ENCODE measurements at regions not wholly inside any gene's neighbourhood (a gene's known extent, or its start where the extent isn't known, plus 50 kb on each side); places are given as distances from the start of the nearest gene placed in this dataset.
"Not testable (repeated sequence)": the region's sequence is repeated elsewhere in the genome, so short reads cannot be mapped to it uniquely, and the experiment has no call there.

GRCh38 chr2:225773148-225773547 lies 373.6 kb downstream of the NYAP2 start:
- DNase-seq = no peak

GRCh38 chr2:225771701-225772100 lies 372.2 kb downstream of the NYAP2 start:
- DNase-seq = no peak

DNA sequence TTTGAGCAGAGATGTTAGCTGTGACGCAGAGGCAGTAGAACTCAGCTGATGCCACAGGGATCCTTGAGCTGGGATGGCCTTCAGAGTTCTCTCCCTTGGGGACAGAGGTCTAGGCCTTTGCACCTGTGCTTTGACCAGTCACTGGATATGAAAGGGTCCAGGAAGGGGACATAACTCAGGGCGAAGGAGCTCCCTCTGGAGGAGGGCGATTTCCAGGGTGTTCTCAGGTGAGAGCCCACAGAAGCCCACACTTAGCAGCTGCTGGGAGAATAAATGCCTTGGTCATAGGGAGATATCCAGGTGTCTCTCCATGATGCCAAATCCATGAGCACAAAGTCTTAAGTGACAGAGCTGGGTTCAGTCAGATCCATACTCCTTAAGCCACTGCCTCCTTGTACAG lies 369.2 kb downstream of the NYAP2 start:
- no peak for DNase-seq

DNA sequence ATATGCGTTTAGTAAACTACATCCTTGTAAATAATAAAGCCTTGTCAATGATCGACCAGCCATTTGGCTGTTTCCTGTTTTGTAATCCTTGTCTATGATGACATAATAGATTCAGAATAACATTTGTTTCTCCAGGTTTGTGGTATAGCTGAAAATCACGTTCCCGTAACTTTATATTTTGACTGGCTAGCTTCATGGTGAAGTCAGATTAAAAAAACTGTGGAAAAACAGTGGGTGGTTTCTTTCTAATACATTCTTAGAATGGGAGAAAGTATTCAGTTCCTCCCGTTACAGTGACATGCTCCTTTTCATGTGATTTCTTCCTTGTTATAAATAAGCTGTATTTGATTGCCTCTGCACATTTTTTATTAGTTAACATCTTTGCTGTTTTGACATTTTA lies 366.9 kb downstream of the NYAP2 start:
- DNase-seq = no peak

- no peak for DNase-seq
These were observed 366.3 kb downstream of the NYAP2 start for GRCh38 chr2:225765820-225766219.

DNA sequence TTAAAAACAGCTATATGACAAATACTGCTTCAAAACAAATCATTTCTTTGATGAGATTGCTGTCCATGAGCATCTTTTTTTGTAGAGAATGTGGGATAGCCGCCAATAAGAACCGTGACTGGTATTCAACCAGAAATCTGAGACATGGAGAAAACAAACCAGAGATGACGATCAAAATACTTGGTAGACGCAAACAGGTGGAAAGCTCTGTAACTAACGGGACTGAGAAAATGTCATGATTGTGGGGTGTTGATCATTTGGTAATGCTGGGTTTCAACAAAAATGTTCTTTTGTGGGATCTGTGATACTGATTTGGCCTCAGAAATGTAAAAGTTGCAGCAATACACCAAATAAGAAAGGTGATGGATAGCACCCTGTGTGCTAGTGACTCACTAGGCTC lies 364.8 kb downstream of the NYAP2 start:
- no peak for DNase-seq

DNA sequence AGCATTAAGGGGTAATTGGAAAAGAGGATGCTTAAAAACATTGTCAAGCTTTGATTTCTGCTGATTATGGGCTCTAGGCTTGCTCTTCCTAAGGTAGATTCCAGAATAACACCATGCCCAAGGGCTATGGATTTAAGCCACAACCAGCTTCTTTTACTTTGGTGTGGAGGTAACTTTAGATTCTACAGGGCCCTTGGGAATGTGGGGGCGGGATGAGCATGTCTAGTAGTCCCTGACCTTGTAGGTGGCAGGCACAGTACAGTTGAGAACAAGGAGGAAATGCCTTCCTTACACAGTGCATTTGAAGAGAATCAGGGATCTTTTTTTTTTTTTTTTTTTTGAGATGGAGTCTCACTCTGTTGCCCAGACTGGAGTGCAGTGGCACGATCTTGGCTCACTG lies 364.2 kb downstream of the NYAP2 start:
- DNase-seq = no peak

GRCh38 chr2:225761396-225761795 lies 361.9 kb downstream of the NYAP2 start:
- no peak for DNase-seq

- DNase-seq = no peak
These were observed 357.7 kb downstream of the NYAP2 start for GRCh38 chr2:225757248-225757647.

GRCh38 chr2:225756198-225756597 lies 356.7 kb downstream of the NYAP2 start:
- no peak for DNase-seq

- no peak for DNase-seq
These were observed 349.1 kb downstream of the NYAP2 start for GRCh38 chr2:225748609-225749008.

DNA sequence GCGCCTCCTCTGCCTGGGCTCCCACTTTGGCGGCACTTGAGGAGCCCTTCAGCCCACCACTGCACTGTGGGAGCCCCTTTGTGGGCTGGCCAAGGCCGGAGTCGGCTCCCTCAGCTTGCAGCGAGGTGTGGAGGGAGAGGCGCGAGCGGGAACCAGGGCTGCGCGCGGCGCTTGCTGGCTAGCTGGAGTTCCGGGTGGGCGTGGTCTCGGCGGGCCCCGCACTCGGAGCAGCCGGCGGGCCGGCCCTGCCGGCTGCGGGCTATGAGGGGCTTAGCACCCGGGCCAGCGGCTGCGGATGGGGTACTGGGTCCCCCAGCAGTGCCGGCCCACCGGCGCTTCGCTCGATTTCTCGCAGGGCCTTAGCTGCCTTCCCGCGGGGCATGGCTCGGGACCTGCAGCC lies 344.5 kb downstream of the NYAP2 start:
- DNase-seq = not testable (repeated sequence)

- no peak for DNase-seq
These were observed 343.0 kb downstream of the NYAP2 start for GRCh38 chr2:225742487-225742886.

- no peak for DNase-seq
These were observed 340.6 kb downstream of the NYAP2 start for GRCh38 chr2:225740086-225740485.

- no peak for DNase-seq
These were observed 339.8 kb downstream of the NYAP2 start for GRCh38 chr2:225739328-225739727.

DNA sequence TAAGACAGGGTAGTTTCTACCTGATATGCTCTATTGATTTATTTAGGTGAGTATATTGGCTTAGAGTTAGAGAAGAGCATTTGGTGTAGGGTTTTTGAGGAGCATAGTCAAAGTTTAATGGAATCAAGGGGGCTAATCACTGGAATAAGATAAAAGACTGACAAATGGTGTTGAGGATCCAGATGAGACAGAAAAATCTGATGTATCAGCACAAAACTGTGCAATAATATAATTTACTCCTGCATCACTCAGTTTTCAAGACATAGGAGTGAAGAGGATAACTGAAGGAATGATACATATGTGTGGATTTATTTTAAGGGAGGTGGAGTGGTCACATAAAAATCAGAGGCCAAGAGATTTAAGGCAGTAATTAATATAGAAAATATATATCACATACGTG lies 339.2 kb downstream of the NYAP2 start:
- DNase-seq = no peak

DNA sequence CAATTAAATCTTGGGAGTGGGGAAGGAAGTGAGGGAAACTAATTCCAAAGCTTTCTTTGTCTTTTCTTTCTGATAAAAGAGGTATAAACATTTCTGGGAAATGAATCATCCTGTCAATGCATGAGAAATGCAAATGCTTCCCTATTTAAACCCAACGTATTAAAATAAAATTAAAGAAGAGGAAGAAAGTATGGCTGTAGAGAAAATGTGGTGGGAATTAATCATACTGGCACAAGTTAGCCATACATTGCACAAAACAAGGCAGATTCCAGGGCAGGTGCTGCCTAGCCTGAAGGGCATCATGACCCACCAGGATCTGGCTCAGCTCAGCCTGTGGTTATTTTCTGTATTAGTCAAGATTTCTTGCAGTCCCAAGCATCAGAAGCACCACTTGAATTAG lies 338.0 kb downstream of the NYAP2 start:
- DNase-seq = no peak

- DNase-seq = no peak
These were observed 336.3 kb downstream of the NYAP2 start for GRCh38 chr2:225735844-225736243.

DNA sequence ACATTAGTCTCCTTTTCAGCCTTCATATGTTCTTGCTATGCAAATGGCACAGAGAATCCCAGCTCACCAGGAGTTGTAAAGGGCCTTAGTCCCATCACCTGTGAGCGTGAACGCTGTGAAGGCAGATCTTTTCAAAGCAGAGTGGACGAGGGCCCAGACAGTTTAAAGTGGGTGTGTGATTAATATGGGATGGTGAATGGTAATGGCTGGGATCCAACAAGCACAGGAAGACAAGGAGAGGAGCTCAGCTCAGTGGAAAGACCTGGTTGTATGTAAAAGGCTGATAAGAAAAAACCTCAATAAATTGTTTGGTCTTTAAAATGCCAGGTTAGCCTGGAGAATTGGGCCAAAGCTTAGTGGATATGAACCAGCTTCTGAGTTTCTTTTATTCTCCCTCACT lies 326.2 kb downstream of the NYAP2 start:
- DNase-seq = no peak
